HG02973 (cell line): ENCODE measurements at regions not wholly inside any gene's neighbourhood (a gene's known extent, or its start where the extent isn't known, plus 50 kb on each side); places are given as distances from the start of the nearest gene placed in this dataset.

Source experiments
- ATAC-seq: cut with Tn5 transposase; IDR thresholded peaks from one replicate; pipeline ENCODE4 v1.9.1; 2021; ENCODE audit warnings: moderate library complexity; ENCODE audit not compliant: unreplicated experiment

DNA sequence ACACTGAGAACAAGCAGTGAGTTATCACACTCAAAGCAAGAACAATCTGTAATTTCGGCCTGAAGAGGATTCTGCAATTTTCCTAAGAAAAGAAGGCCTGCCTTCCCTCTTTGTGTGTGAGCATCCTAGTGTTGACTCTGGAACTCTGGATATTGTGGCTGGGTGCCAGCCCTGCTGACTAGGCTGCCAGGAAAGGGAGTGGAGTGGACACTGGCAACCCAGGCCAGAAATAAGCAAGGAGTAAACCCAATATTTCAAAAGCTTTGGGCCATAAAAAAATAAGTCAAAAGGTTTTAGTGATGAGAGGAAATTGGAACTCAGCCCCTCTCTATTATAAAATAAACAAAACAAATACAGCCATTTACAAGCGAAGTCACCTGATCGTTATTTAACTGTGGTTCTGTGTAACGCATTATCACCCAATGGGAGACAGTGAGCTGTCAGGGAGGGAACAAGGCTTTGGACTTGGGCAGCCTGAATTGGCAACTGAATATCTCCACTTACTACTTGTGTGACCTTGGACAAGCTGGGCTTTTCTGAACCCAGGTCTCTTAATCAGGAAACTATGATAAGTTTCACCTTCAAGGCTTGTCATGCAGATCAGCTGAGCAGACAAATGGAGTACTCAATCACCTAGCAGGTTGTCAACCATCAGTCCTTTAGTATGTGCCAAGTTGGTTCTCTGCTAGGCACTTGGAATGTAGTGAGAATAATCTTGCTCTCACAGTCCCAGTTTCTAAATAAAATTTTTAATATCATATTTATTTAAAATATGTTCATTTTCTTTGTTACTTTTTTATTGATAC is 196.2 kb downstream of the PAX1 start:
- ATAC-seq, result no peak

DNA sequence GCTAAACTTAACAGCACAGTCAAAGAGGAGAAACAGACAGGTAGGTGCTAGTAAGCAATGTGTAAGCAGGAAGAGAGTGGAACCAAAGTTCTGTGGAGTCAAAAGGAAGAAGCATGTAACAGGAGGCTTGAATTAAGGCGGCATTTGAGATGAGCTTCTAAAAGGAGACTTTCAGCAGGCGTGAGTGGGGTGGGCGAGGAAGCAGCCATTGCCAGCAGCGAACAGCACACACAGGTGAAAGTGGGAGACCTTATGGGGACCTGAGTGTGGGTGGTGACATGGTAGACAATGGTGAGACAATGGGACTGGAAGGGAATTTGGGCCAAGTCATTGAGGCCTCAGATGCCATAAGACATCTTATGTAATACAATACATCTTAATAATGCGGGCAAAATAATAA is 195.0 kb downstream of the PAX1 start:
- ATAC-seq, result no peak

GRCh38 chr20:21874921-21875320 is 169.5 kb downstream of the PAX1 start:
- no peak for ATAC-seq

DNA sequence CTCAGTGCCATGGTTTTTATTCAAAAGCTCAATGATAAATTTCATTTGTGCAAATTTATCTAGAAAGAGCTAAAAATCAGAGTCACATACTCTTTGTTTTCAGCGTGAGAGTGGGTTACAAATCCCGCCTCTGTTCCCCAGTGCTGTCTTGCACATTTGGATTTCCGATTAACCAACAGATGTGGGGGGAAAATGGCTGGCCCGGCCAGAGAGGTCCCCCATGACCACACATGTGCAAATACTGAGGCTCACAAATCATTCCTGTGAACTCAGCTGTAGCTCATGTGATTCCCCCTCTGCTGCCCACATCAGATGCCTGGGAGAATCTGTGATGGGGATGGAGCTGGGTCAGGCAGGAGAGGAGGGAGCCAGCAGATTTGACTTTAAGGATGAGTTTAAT is 168.7 kb downstream of the PAX1 start:
- ATAC-seq, result no peak

DNA sequence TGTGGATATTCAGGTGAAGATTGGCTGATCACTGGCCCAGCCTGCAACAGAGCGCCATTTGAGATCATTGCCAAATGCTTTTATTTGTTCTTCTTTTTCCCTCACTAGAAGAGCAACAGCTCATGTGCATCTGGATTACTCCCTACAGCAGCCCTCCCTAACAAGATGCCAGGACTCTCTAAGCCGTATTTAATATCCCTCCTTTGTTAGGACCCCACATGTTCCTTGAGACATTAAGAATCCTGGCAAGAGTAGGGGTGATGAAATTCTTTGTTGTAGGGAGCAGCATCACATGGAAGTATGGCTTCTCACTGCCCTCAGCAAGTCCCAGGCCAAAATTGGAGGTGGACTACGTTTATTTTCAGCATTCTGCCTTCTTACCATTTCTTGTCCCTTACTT is 167.8 kb downstream of the PAX1 start:
- ATAC-seq, result no peak

- ATAC-seq, result no peak
These were observed 162.3 kb downstream of the PAX1 start for GRCh38 chr20:21867811-21868210.

DNA sequence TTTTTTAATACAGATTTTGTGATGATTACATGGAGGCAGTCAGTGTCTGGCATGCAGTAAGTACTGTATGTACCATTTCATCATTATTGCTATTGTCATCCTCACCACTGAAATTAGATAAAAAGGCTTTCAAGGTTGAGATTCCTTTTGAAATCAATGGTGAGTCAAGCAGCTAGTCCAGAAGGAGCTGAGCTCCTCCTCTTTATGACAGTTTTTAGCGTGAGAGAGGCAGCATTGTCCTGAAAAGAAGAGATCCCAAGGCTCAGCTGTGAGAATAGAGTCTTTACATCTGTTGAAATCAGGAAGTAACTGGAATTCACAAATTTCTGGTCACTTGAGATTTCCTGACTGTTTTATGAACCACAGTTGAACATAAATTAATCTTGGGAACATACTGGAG is 161.9 kb downstream of the PAX1 start:
- no peak for ATAC-seq

GRCh38 chr20:21862956-21863355 is 157.5 kb downstream of the PAX1 start:
- no peak for ATAC-seq

- no peak for ATAC-seq
These were observed 156.9 kb downstream of the PAX1 start for GRCh38 chr20:21862259-21862946.

DNA sequence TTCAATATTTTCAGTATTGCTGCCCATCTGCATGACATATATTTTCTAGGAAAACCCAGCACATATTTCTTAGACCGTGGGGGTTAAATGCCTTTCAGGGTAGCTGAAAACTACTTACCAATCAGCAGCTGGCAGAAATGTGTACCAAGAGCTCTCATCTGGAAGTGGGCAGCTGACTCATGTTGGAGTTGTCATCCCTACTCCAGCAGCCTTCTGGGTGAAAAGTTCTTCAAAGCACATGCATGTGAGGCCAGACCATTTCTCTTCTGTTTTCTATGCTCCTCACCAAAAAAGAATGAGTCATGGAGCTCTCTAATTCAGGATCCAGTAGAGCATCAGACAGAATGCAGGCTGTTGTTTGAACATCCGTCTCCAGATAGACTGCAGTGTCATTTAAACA is 135.5 kb downstream of the PAX1 start:
- no peak for ATAC-seq

- ATAC-seq, result no peak
These were observed 134.5 kb downstream of the PAX1 start for GRCh38 chr20:21839982-21840381.

GRCh38 chr20:21836346-21836745 is 130.9 kb downstream of the PAX1 start:
- no peak for ATAC-seq

- no peak for ATAC-seq
These were observed 129.6 kb downstream of the PAX1 start for GRCh38 chr20:21835042-21835441.

GRCh38 chr20:21832442-21833385 is 127.2 kb downstream of the PAX1 start:
- no peak for ATAC-seq

DNA sequence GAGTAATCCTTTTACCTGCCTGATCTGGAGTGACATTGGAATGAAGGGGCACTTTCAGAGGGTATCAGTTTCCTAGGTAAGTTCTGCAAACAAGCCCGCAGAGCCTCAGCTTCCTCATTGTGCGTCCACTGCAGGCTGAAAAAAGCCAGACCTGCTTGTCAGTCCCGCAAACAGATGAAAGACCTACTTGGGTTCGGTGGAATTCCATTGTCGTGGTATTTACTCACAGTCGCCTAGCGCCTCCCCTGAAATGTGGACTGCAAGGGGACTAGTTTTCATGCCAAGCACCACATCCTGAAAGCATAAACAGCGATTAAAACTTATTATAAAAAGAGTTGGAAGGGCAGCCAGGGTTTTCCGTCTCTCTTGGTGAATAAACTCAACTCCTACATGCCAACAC is 121.5 kb downstream of the PAX1 start:
- no peak for ATAC-seq

- ATAC-seq, result no peak
These were observed 115.9 kb downstream of the PAX1 start for GRCh38 chr20:21821358-21821757.

DNA sequence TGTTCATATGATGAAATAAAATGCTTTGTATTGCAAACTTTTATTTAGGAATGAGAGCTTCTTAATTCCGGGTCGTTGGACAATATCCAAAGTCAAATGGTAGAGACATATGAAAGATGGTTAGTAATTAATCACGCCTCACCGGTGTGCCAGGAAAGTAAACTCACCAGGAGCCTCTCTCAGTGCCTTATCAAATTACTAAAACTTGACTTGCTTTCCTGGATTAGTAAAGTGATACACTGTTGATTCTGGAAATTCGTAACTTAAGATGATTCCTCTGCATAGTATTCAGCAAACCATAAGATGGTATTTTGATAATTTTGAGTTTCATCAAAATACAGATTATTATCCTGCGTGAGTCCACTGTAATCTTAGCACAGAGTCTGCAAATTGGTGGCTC is 115.2 kb downstream of the PAX1 start:
- no peak for ATAC-seq

DNA sequence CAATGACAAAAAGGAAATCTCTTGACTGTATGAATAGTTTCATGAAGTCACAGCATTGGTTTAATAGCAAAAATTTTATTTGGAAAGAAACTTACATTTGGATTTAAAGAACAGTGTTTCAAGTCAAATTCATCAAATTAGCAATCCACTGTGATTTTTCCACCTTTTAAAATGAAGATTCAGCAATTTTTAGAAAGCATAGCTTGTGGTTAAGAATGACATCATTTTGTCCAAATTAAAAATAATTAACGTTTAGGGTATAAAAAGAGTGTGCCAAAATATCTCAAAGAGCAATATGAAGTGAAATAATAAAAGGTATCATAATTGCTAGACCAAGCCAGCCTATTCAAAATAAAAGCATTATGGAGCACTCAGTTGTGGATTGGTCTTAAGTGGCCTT is 114.6 kb downstream of the PAX1 start:
- ATAC-seq, result no peak

DNA sequence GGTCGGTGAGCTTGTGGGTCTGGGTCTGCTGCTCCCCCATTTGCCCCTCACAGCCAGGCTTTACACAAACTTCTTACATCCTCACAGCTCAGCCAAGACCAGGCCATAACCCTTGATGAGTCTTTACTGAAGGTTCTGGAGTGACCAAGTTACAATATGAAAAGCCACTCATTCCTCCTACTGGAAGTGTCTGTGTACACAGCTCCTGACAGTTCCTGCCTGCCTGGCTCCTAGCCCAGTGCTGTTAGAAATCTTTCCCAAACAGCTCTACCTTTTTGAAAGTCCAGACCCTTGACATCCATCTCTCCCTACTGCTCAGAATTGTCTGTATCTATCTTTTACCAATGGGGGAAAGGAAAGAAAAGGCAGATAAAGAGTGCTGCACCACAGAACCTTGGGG is 106.9 kb downstream of the PAX1 start:
- ATAC-seq, result no peak

- no peak for ATAC-seq
These were observed 104.6 kb downstream of the PAX1 start for GRCh38 chr20:21809961-21810523.
